ENCODE measurements at regions not wholly inside any gene's neighbourhood (a gene's known extent, or its start where the extent isn't known, plus 50 kb on each side); places are given as distances from the start of the nearest gene placed in this dataset.

- DNase-seq (ENCODE audit: low read depth in 2 of 2): no peak
Measured at GRCh38 chr15:77737238-77738037, 104.7 kb upstream of the LINGO1 start.

DNA sequence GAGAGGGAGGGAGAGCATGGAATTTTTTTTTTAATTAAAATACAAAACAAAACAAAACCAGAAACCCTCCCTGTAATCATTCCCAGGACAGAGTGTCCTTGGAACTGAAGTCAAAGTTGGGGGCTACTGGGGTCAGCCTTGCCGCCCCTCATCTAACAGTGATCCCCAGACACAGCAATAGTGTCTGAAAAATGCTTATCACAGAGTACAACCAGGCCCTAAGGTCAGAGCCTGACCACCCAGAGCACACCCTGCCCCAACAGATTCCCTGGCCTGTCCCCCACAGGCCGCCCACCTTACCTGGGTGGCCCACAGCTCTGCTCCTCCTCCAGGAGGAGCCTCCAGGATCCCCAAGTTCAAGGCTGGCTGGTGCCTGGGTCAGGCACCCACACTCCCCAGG lies 101.6 kb upstream of the LINGO1 start:
- DNase-seq (ENCODE audit: low read depth in 2 of 2): no peak

GRCh38 chr15:77733579-77734300 lies 101.0 kb upstream of the LINGO1 start:
- DNase-seq (ENCODE audit: low read depth in 2 of 2): no peak

- DNase-seq (ENCODE audit: low read depth in 2 of 2): no peak
Measured at GRCh38 chr15:77732514-77733335, 100.0 kb upstream of the LINGO1 start.

- DNase-seq (ENCODE audit: low read depth in 2 of 2): no peak
Measured at GRCh38 chr15:77731945-77732344, 99.2 kb upstream of the LINGO1 start.

DNA sequence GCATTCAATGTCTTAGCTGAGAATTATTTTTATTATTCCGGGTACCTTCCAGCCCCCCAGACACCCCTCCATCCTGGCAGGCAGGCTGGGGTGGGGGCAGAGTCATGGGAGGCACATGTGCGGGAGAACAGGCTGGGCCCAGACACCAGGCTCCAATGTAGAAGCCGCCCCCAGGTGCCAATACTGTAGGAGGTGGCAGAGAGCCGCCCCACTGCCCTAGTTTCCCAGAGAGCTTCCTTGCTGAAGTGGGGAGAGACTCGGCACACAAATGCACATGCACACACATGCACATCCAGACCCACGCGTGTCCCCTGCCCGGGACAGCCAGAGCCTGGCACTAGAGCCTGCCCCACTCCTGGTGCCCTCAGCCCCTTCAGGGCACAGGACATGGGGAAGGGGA lies 98.4 kb upstream of the LINGO1 start:
- no peak for DNase-seq (ENCODE audit: low read depth in 2 of 2)

DNA sequence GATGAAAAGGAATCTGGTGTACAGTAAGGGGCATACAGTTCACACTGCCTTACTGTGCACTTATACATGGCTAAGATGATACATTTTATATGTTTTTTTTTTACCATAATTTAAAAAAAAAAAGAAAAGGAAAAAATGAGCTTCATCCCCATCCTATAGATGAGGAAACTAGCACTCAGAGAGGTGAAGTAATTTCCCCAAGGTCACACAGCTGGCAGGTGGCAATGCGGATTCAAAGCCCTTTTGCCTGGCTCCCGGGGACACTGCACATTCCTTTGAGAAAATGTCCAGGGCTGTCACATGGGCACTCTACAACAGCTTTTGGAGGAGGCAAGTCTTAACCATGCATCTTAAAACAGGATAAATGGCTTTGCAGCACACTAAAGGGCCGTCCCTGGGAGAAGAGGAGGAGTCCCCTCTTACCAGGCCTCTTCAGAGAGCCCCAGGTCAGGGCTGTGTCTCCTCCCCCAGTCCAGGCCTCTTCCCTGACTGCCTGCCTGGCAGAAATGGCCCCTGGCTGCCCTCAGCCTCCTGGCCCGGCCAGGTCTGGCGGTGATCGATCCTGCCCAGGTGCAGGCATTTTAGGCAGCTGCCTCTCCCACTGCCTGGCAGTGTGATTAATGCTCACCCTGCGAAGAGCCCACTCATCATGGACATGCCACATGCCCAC lies 95.1 kb upstream of the LINGO1 start:
- DNase-seq (ENCODE audit: low read depth in 2 of 2): no peak

GRCh38 chr15:77724715-77725114 lies 92.0 kb upstream of the LINGO1 start:
- no peak for DNase-seq (ENCODE audit: low read depth in 2 of 2)

- no peak for DNase-seq (ENCODE audit: low read depth in 2 of 2)
Measured at GRCh38 chr15:77723756-77724155, 91.0 kb upstream of the LINGO1 start.

GRCh38 chr15:77722759-77723460 lies 90.2 kb upstream of the LINGO1 start:
- DNase-seq (ENCODE audit: low read depth in 2 of 2): no peak

- DNase-seq (ENCODE audit: low read depth in 2 of 2): no peak
Measured at GRCh38 chr15:77721963-77722362, 89.3 kb upstream of the LINGO1 start.

DNA sequence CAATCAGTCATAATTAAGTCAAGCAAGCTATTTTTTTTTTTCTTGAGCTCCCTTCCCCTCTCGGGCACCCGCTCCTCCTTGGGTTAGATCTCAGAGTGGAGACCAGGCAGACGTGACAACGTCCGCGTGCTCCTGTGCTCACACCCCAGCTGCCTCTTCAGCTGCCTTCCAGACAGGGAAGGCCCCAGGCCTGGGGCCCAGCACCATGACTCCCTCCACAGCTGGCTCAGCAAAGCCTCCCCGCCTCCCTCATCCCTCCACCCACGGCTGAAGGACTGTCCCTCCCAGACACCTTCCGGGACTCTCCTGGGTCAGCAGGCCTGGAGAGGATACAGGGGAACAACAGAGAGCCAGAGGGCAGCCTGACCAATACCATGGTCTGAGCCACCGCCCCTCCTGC lies 87.9 kb upstream of the LINGO1 start:
- no peak for DNase-seq (ENCODE audit: low read depth in 2 of 2)

DNA sequence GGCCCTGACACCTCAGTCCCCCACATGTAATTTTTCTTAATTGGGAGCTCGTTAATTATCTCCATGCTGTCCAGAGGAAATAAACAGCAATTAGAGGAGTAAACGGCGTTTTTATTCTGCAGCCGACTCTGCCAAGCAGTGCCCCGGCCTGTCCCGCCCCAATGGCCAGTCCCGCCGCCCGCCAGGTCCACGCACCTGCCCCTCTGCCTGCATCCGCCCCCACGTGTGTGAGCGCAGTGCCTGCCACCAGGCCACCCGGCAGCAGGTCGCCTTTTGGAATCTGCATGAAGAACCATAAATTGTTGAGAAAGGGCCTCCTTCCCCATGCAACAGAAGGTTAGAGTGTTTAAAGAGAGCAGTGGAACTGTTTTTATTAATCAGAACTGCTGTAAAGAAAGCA lies 87.5 kb upstream of the LINGO1 start:
- DNase-seq (ENCODE audit: low read depth in 2 of 2): no peak

- DNase-seq (ENCODE audit: low read depth in 2 of 2): no peak
Measured at GRCh38 chr15:77719450-77719849, 86.7 kb upstream of the LINGO1 start.

DNA sequence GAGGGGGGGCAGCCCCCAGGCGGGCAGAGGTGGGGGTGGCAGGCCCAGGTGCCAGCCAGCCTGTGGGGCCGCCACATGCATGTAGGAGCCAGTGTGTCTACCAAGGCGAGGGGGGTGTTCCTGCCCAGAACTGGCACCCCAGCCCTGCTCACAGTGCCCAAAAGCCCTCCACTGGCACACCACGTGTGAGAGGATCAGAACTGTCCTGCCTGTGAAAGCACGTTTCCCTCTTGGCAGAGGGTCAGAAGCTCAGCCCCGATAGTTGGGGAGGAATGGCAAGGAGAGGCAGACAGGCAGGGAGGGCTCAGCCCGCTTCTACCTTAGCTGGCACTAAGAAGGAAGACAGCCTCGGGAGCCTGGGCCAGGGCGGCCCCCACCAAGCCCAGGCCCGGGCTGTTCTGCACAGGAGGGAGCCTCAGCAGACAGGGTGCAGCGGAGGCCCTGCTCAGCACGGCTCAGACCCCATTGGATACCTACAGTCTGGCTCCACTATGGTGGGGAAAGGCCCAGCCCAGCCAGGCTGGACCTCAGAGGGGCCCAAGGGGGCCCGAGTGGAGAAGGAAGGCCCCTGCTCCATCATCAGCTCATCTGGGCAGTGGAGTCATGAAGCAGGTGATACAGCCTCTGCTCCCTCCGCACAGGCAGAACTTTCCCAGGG lies 84.8 kb upstream of the LINGO1 start:
- DNase-seq (ENCODE audit: low read depth in 2 of 2): no peak

DNA sequence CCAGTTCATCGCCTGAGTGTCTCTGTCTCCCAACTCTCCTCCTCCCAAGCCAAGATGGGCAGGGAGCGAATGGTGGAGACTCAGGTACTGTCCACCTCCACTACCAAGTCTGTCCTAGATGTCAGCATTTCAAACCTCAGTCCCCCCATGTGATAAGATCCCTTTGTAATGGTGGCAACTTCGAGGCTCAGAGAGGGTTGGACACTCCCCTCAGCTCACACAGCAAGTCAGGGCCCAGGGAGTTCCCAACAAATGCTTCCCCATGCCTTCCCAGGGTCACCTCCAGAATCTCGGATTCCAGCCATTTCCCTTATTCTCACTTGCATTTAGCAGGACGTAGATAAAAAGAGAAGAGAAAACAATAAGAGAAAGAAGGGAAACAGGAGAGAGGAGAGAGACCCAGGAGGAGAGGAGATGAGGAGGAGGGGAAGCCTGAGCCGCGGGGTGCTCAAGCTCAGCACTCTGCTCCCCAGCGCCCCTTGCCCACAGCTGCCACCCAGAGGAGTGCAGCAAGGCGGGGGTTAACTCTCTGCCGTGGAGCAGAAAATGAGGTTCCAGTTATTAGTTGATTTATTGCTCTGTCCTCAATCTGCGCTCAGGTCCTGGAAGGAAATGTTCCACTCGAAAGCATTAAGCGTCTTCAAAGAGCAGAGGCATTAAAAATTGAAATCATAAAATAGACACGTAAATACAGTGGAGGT lies 84.1 kb upstream of the LINGO1 start:
- no peak for DNase-seq (ENCODE audit: low read depth in 2 of 2)

DNA sequence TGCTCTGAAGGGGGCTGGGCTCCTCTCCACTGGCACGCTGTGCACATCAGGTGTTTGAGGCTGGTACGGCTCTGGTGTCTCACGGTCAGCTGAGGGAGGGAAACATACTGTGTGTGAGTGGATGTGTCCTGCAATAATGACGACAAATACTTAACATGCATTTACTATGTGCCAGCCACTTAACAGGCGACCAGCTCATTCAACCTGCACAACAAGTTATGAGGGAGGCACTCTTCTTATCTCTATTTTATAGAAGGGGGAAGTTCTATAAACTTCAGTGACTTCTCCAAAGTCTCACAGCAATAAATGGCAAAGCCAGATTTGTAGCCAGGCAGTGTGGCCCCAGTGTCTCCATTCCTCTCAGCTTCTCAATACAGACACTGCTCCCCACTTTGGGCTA lies 83.1 kb upstream of the LINGO1 start:
- DNase-seq (ENCODE audit: low read depth in 2 of 2): no peak

- DNase-seq (ENCODE audit: low read depth in 2 of 2): no peak
Measured at GRCh38 chr15:77715051-77715450, 82.3 kb upstream of the LINGO1 start.

GRCh38 chr15:77714555-77714954 lies 81.8 kb upstream of the LINGO1 start:
- DNase-seq (ENCODE audit: low read depth in 2 of 2): no peak

- DNase-seq (ENCODE audit: low read depth in 2 of 2): no peak
Measured at GRCh38 chr15:77714023-77714422, 81.3 kb upstream of the LINGO1 start.
